WTC11 (cell line): ENCODE measurements at regions not wholly inside any gene's neighbourhood (a gene's known extent, or its start where the extent isn't known, plus 50 kb on each side); places are given as distances from the start of the nearest gene placed in this dataset.

Experiments used
- ATAC-seq: fragments of 200-7000 bp; cut with Tn5 transposase; 2 replicates; pipeline ENCODE4 v1.10.0; 2021; ENCODE audit warnings: mild to moderate bottlenecking, moderate library complexity
- CTCF ChIA-PET: fragments of 300-600 bp; sonication (Branson Sonifier 250); formaldehyde crosslinking; loops from one replicate; lab custom pipeline; 2021; ENCODE audit warnings: antibody characterized with exemption; lab: Charles Lee
- POLR2A ChIA-PET: fragments of 350-600 bp; sonication (Branson Sonifier 250); formaldehyde crosslinking; loops from one replicate; lab custom pipeline; 2021; ENCODE audit warnings: antibody characterized with exemption; lab: Charles Lee
- DNase-seq: peaks from one replicate; pipeline ENCODE4 v3.0.0; 2021; ENCODE audit warnings: low spot score
- H3K27ac Mint-ChIP-seq: 2 replicates; pipeline ENCODE4 v1.8.0; 2021; ENCODE audit warnings: mixed read lengths
- H3K27me3 Mint-ChIP-seq: 2 replicates; pipeline ENCODE4 v1.8.0; 2021; ENCODE audit warnings: low read depth, mild to moderate bottlenecking, moderate library complexity, mixed read lengths
- H3K36me3 Mint-ChIP-seq: 2 replicates; pipeline ENCODE4 v1.8.0; 2021; ENCODE audit warnings: mixed read lengths
- H3K4me1 Mint-ChIP-seq: 2 replicates; pipeline ENCODE4 v1.8.0; 2022; ENCODE audit warnings: mixed read lengths
- H3K4me3 Mint-ChIP-seq: 2 replicates; pipeline ENCODE4 v1.8.0; 2021; ENCODE audit warnings: mild to moderate bottlenecking, moderate library complexity, mixed read lengths
- H3K9me3 Mint-ChIP-seq: 2 replicates; pipeline ENCODE4 v1.8.0; 2021; ENCODE audit warnings: mixed read lengths
- ESRRA ChIP-seq: sonication (generic); formaldehyde crosslinking; IDR thresholded peaks from 2 replicates; pipeline ENCODE4 v1.8.1; 2022; ENCODE audit warnings: mild to moderate bottlenecking, missing genetic modification reagents, borderline replicate concordance
- ETV6 ChIP-seq: sonication (generic); formaldehyde crosslinking; IDR thresholded peaks from 2 replicates; pipeline ENCODE4 v1.8.1; 2022; ENCODE audit warnings: mild to moderate bottlenecking, missing genetic modification reagents
- FOXP1 ChIP-seq: sonication (generic); formaldehyde crosslinking; IDR thresholded peaks from 2 replicates; pipeline ENCODE4 v1.8.0; 2022; ENCODE audit warnings: missing genetic modification reagents, mild to moderate bottlenecking, moderate library complexity, borderline replicate concordance
- GABPB1 ChIP-seq: sonication (generic); formaldehyde crosslinking; IDR thresholded peaks from 2 replicates; pipeline ENCODE4 v1.8.1; 2023; ENCODE audit warnings: mild to moderate bottlenecking, missing genetic modification reagents
- IRF2 ChIP-seq: sonication (generic); formaldehyde crosslinking; IDR thresholded peaks from 2 replicates; pipeline ENCODE4 v1.8.0; 2022; ENCODE audit warnings: low read depth, missing genetic modification reagents, borderline replicate concordance
- MYBL2 ChIP-seq: sonication (generic); formaldehyde crosslinking; IDR thresholded peaks from 2 replicates; pipeline ENCODE4 v1.8.1; 2023; ENCODE audit warnings: mild to moderate bottlenecking, moderate library complexity, missing genetic modification reagents
- RELA ChIP-seq: sonication (generic); formaldehyde crosslinking; IDR thresholded peaks from 2 replicates; pipeline ENCODE4 v1.8.1; 2022; ENCODE audit warnings: missing genetic modification reagents, mild to moderate bottlenecking, borderline replicate concordance
- SMAD4 ChIP-seq: sonication (generic); formaldehyde crosslinking; IDR thresholded peaks from 2 replicates; pipeline ENCODE4 v1.8.0; 2022; ENCODE audit warnings: mild to moderate bottlenecking, missing genetic modification reagents
- TCF7 ChIP-seq: sonication (generic); formaldehyde crosslinking; IDR thresholded peaks from 2 replicates; pipeline ENCODE4 v1.8.0; 2022; ENCODE audit warnings: mild to moderate bottlenecking, low read depth, missing genetic modification reagents, moderate library complexity
- TEAD1 ChIP-seq: sonication (generic); formaldehyde crosslinking; IDR thresholded peaks from 2 replicates; pipeline ENCODE4 v1.8.0; 2022; ENCODE audit warnings: mild to moderate bottlenecking, missing genetic modification reagents
- TP53 ChIP-seq: sonication (generic); formaldehyde crosslinking; IDR thresholded peaks from 2 replicates; pipeline ENCODE4 v1.8.1; 2023; ENCODE audit warnings: mild to moderate bottlenecking, missing genetic modification reagents
- ZNF263 ChIP-seq: sonication (generic); formaldehyde crosslinking; IDR thresholded peaks from 2 replicates; pipeline ENCODE4 v1.8.1; 2022; ENCODE audit warnings: low read depth, mild to moderate bottlenecking, moderate library complexity, missing genetic modification reagents
- ZNF416 ChIP-seq: fragments of 250-450 bp; sonication (Bioruptor Pico); IDR thresholded peaks from 2 replicates; pipeline ENCODE4 v1.9.0; 2021; ENCODE audit warnings: mild to moderate bottlenecking, inconsistent platforms
- TF ChIP-seq, protein P1 (sequence below): sonication (generic); formaldehyde crosslinking; IDR thresholded peaks from 2 replicates; pipeline ENCODE4 v1.8.0; 2023; ENCODE audit warnings: mild to moderate bottlenecking, missing genetic modification reagents
- TF ChIP-seq, protein P2 (sequence below): sonication (generic); formaldehyde crosslinking; IDR thresholded peaks from 2 replicates; pipeline ENCODE4 v1.8.0; 2023; ENCODE audit warnings: missing genetic modification reagents, mild to moderate bottlenecking, borderline replicate concordance
- TF ChIP-seq, protein P3 (sequence below): fragments of 250-450 bp; sonication (Bioruptor Pico); IDR thresholded peaks from 2 replicates; pipeline ENCODE4 v1.8.0; 2021; ENCODE audit warnings: mild to moderate bottlenecking
- TF ChIP-seq, protein P4 (sequence below): sonication (generic); formaldehyde crosslinking; IDR thresholded peaks from 2 replicates; pipeline ENCODE4 v1.8.1; 2023; ENCODE audit warnings: mild to moderate bottlenecking, missing genetic modification reagents, moderate library complexity

DNA sequence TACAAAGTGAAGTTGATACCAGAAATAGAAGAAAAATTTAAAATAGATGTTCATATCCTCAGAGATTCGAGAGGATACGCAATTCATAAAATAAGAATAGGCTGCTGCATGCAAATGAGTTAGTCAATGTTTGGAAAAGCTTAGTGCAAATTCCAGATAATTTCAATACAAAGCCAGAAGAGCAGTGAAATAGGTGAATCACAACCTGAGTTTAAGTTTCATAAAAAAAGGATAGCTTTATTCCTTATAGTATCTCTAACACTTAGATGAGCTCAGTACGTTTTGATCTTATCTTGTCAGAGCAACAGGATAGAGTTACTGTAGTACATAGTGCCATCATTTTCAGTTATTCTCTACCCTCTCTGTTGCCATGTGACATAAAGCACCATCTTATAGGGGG, 653.4 kb upstream of the ZNF608 start:
- Mint-ChIP-seq H3K9me3 (peaks cover 9% of the 10 kb centered on the region), H3K36me3 (peaks cover 8% of the 10 kb centered on the region), H3K27ac (no peak overlapping the region), H3K27me3 (no peaks in the 10 kb centered on the region), H3K4me3 (no peak overlapping the region), H3K4me1 (peaks cover 19% of the 10 kb centered on the region)
- CTCF ChIA-PET, result no interaction called here
- POLR2A ChIA-PET, result no interaction called here
- DNase-seq, result no peak
- TF ChIP-seq ETV6 (CRISPR knock-in tag) (no peak), SMAD4 (no peak)
- TF ChIP-seq, protein P1, sequence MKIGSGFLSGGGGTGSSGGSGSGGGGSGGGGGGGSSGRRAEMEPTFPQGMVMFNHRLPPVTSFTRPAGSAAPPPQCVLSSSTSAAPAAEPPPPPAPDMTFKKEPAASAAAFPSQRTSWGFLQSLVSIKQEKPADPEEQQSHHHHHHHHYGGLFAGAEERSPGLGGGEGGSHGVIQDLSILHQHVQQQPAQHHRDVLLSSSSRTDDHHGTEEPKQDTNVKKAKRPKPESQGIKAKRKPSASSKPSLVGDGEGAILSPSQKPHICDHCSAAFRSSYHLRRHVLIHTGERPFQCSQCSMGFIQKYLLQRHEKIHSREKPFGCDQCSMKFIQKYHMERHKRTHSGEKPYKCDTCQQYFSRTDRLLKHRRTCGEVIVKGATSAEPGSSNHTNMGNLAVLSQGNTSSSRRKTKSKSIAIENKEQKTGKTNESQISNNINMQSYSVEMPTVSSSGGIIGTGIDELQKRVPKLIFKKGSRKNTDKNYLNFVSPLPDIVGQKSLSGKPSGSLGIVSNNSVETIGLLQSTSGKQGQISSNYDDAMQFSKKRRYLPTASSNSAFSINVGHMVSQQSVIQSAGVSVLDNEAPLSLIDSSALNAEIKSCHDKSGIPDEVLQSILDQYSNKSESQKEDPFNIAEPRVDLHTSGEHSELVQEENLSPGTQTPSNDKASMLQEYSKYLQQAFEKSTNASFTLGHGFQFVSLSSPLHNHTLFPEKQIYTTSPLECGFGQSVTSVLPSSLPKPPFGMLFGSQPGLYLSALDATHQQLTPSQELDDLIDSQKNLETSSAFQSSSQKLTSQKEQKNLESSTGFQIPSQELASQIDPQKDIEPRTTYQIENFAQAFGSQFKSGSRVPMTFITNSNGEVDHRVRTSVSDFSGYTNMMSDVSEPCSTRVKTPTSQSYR (CRISPR knock-in tag), result no peak
- no peak for ATAC-seq

DNA sequence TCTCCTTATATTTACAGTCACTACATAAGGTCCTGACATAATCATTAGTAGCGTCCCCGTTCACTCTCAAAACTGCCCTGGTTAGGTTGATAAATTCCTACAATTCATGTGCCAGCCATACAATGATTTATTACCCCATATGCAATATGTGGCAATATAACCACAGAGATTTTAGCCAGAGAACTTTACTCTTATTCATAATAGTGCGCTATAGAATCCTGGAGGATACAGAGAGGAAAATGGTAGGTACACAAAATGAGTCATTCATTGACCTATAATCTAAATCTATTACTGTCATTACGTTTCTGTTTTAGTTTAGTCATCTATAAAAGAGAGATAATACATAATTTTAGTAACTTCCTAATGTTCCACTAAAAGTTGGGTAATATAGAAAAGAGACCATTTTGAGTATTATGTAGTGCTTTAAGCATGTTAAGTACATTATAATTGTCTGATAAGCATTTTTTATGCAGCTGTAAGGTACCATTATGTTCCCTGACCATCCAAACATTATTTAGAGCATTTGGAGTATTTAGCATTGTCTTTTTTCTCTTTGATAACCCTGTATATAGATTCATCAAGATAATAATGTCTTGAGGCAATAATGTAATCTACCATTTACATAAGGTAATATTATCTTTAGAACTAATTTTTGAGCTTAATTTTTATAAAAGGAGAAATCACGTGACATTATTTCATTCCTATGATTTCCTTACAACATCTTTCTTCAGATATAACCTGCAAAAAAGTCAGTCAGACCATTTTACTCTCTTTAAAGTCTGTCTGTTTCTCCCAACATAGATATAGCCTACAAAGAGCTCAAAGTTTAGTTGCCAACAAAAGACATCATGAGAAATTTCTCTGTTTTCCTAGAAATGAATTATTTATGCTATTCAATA, 655.5 kb upstream of the ZNF608 start:
- peaks cover 9% of the 10 kb centered on the region; the same call in 1 of the 2 replicates for H3K9me3 Mint-ChIP-seq
- peaks cover 19% of the 10 kb centered on the region for H3K4me1 Mint-ChIP-seq
- H3K36me3 Mint-ChIP-seq, result 0 out of 2 replicates have a peak, but pooled peaks cover 3% of the 10 kb centered on the region
- ChIA-PET CTCF (no interaction called here), POLR2A (no interaction called here)
- TF ChIP-seq IRF2 (CRISPR knock-in tag), result no peak
- TF ChIP-seq TP53 (CRISPR knock-in tag), result no peak
- TF ChIP-seq, protein P2, sequence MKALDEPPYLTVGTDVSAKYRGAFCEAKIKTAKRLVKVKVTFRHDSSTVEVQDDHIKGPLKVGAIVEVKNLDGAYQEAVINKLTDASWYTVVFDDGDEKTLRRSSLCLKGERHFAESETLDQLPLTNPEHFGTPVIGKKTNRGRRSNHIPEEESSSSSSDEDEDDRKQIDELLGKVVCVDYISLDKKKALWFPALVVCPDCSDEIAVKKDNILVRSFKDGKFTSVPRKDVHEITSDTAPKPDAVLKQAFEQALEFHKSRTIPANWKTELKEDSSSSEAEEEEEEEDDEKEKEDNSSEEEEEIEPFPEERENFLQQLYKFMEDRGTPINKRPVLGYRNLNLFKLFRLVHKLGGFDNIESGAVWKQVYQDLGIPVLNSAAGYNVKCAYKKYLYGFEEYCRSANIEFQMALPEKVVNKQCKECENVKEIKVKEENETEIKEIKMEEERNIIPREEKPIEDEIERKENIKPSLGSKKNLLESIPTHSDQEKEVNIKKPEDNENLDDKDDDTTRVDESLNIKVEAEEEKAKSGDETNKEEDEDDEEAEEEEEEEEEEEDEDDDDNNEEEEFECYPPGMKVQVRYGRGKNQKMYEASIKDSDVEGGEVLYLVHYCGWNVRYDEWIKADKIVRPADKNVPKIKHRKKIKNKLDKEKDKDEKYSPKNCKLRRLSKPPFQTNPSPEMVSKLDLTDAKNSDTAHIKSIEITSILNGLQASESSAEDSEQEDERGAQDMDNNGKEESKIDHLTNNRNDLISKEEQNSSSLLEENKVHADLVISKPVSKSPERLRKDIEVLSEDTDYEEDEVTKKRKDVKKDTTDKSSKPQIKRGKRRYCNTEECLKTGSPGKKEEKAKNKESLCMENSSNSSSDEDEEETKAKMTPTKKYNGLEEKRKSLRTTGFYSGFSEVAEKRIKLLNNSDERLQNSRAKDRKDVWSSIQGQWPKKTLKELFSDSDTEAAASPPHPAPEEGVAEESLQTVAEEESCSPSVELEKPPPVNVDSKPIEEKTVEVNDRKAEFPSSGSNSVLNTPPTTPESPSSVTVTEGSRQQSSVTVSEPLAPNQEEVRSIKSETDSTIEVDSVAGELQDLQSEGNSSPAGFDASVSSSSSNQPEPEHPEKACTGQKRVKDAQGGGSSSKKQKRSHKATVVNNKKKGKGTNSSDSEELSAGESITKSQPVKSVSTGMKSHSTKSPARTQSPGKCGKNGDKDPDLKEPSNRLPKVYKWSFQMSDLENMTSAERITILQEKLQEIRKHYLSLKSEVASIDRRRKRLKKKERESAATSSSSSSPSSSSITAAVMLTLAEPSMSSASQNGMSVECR (CRISPR knock-in tag), result no peak
- TF ChIP-seq RELA, result no peak
- no peak for TF ChIP-seq TCF7 (CRISPR knock-in tag)
- TF ChIP-seq ZNF416 (CRISPR knock-in tag), result no peak
- no peak for TF ChIP-seq ZNF263
- TF ChIP-seq TEAD1 (CRISPR knock-in tag), result no peak
- TF ChIP-seq ESRRA (CRISPR knock-in tag), result no peak
- TF ChIP-seq, protein P3, sequence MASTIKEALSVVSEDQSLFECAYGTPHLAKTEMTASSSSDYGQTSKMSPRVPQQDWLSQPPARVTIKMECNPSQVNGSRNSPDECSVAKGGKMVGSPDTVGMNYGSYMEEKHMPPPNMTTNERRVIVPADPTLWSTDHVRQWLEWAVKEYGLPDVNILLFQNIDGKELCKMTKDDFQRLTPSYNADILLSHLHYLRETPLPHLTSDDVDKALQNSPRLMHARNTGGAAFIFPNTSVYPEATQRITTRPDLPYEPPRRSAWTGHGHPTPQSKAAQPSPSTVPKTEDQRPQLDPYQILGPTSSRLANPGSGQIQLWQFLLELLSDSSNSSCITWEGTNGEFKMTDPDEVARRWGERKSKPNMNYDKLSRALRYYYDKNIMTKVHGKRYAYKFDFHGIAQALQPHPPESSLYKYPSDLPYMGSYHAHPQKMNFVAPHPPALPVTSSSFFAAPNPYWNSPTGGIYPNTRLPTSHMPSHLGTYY (CRISPR knock-in tag), result no peak
- no peak for TF ChIP-seq GABPB1 (CRISPR knock-in tag)
- TF ChIP-seq, protein P4, sequence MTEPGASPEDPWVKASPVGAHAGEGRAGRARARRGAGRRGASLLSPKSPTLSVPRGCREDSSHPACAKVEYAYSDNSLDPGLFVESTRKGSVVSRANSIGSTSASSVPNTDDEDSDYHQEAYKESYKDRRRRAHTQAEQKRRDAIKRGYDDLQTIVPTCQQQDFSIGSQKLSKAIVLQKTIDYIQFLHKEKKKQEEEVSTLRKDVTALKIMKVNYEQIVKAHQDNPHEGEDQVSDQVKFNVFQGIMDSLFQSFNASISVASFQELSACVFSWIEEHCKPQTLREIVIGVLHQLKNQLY (CRISPR knock-in tag), result no peak
- no peak for TF ChIP-seq FOXP1 (CRISPR knock-in tag)
- no peak for TF ChIP-seq MYBL2 (CRISPR knock-in tag)
- no peak overlapping the region for H3K4me3 Mint-ChIP-seq
- DNase-seq (no peak), ATAC-seq (no peak)
- H3K27ac Mint-ChIP-seq, result no peak overlapping the region
- no peaks in the 10 kb centered on the region for H3K27me3 Mint-ChIP-seq
